ENCODE measurements at regions not wholly inside any gene's neighbourhood (a gene's known extent, or its start where the extent isn't known, plus 50 kb on each side); places are given as distances from the start of the nearest gene placed in this dataset.

GRCh38 chr6:119915971-119916370 lies 566.4 kb upstream of the MAN1A1 start:
- intact Hi-C loops (cut with micrococcal nuclease; ENCODE audit: unreplicated experiment), result no loop called here
- no peak for TF ChIP-seq EZH2 (IDR thresholded peaks at IDR 0.05; ENCODE audit: borderline replicate concordance, low read depth, low read length, poor library complexity, severe bottlenecking)
- no peak for TF ChIP-seq CTCF (conservative IDR thresholded peaks at IDR 0.05; ENCODE audit: low read depth, low read length)
- Histone ChIP-seq H3K36me3 (ENCODE audit: insufficient read depth, low read length, poor library complexity, severe bottlenecking) (no peaks in the 10 kb centered on the region), H3K27me3 (replicated peaks; ENCODE audit: insufficient read depth, low read depth, low read length, poor library complexity) (no peaks in the 10 kb centered on the region), H3K4me3 (ENCODE audit: low read depth, low read length, poor library complexity, severe bottlenecking) (no peak overlapping the region), H3K4me1 (ENCODE audit: insufficient read depth, low read length, poor library complexity, severe bottlenecking) (no peaks in the 10 kb centered on the region), H3K27ac (ENCODE audit: low read depth, low read length, poor library complexity, severe bottlenecking) (no peak overlapping the region), H3K9me3 (ENCODE audit: low read depth, low read length, poor library complexity, severe bottlenecking) (no peaks in the 10 kb centered on the region)
- no peak for DNase-seq (ENCODE audit: low spot score)
- ChIA-PET POLR2A (ENCODE audit: low non-redundant PET) (no interaction called here), CTCF (no interaction called here)
- no TSS peak for BruUV-seq (replicated peaks)

DNA sequence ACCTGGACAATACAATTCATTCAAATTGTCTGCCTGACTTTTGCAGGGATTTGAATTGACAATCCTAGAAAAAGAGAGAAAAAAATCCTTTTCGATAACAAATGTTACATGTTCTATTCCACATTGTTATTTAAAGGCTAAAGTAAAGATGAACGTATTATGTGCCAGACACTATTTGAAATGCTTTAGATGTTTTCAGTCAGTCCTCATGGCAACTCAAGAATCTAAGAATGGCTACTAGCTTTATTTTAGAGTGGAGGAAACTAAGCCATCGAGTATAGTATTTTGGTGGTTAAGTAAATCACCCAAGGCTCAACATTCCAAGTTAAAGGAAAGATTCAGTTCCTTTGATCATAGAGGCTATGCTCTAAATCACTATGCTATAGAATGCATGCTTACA lies 558.6 kb upstream of the MAN1A1 start:
- POLR2A ChIA-PET (ENCODE audit: low non-redundant PET), result no interaction called here
- DNase-seq (ENCODE audit: low spot score), result no peak
- Histone ChIP-seq H3K4me1 (ENCODE audit: insufficient read depth, low read length, poor library complexity, severe bottlenecking) (no peaks in the 10 kb centered on the region), H3K27ac (ENCODE audit: low read depth, low read length, poor library complexity, severe bottlenecking) (no peak overlapping the region), H3K27me3 (replicated peaks; ENCODE audit: insufficient read depth, low read depth, low read length, poor library complexity) (no peaks in the 10 kb centered on the region), H3K4me3 (ENCODE audit: low read depth, low read length, poor library complexity, severe bottlenecking) (no peak overlapping the region), H3K36me3 (ENCODE audit: insufficient read depth, low read length, poor library complexity, severe bottlenecking) (no peaks in the 10 kb centered on the region), H3K9me3 (ENCODE audit: low read depth, low read length, poor library complexity, severe bottlenecking) (no peaks in the 10 kb centered on the region)
- intact Hi-C loops (cut with micrococcal nuclease; ENCODE audit: unreplicated experiment), result no loop called here
- TF ChIP-seq CTCF (conservative IDR thresholded peaks at IDR 0.05; ENCODE audit: low read depth, low read length) (no peak), EZH2 (IDR thresholded peaks at IDR 0.05; ENCODE audit: borderline replicate concordance, low read depth, low read length, poor library complexity, severe bottlenecking) (no peak)
- no TSS peak for BruUV-seq (replicated peaks)
- CTCF ChIA-PET, result no interaction called here

- ChIA-PET POLR2A (ENCODE audit: low non-redundant PET) (no interaction called here), CTCF (no interaction called here)
- TF ChIP-seq EZH2 (IDR thresholded peaks at IDR 0.05; ENCODE audit: borderline replicate concordance, low read depth, low read length, poor library complexity, severe bottlenecking) (no peak), CTCF (conservative IDR thresholded peaks at IDR 0.05; ENCODE audit: low read depth, low read length) (no peak)
- DNase-seq (ENCODE audit: low spot score), result no peak
- Histone ChIP-seq H3K4me3 (ENCODE audit: low read depth, low read length, poor library complexity, severe bottlenecking) (no peak overlapping the region), H3K27me3 (replicated peaks; ENCODE audit: insufficient read depth, low read depth, low read length, poor library complexity) (no peaks in the 10 kb centered on the region), H3K27ac (ENCODE audit: low read depth, low read length, poor library complexity, severe bottlenecking) (no peak overlapping the region), H3K4me1 (ENCODE audit: insufficient read depth, low read length, poor library complexity, severe bottlenecking) (no peaks in the 10 kb centered on the region), H3K36me3 (ENCODE audit: insufficient read depth, low read length, poor library complexity, severe bottlenecking) (no peaks in the 10 kb centered on the region), H3K9me3 (ENCODE audit: low read depth, low read length, poor library complexity, severe bottlenecking) (no peaks in the 10 kb centered on the region)
- BruUV-seq (replicated peaks), result no TSS peak
- intact Hi-C loops (cut with micrococcal nuclease; ENCODE audit: unreplicated experiment), result no loop called here
Measured at GRCh38 chr6:119902681-119903080, 553.1 kb upstream of the MAN1A1 start.
